ENCODE measurements at regions not wholly inside any gene's neighbourhood (a gene's known extent, or its start where the extent isn't known, plus 50 kb on each side); places are given as distances from the start of the nearest gene placed in this dataset.

GRCh38 chr4:179766938-179767337 is 2324.7 kb upstream of the AGA start:
- DNase-seq (ENCODE audit: low read depth), result no peak
- TF ChIP-seq CTCF (IDR thresholded peaks at IDR 0.05; ENCODE audit: low read length, missing control alignments), result no peak
- no peak overlapping the region for H3K4me3 ChIP-seq (replicated peaks; ENCODE audit: low read depth, low read length)

GRCh38 chr4:179768996-179769395 is 2326.8 kb upstream of the AGA start:
- no peak overlapping the region for H3K4me3 ChIP-seq (replicated peaks; ENCODE audit: low read depth, low read length)
- DNase-seq (ENCODE audit: low read depth), result no peak
- TF ChIP-seq CTCF (IDR thresholded peaks at IDR 0.05; ENCODE audit: low read length, missing control alignments), result no peak

- TF ChIP-seq CTCF (IDR thresholded peaks at IDR 0.05; ENCODE audit: low read length, missing control alignments), result no peak
- no peak for DNase-seq (ENCODE audit: low read depth)
- no peak overlapping the region for H3K4me3 ChIP-seq (replicated peaks; ENCODE audit: low read depth, low read length)
Measured at GRCh38 chr4:179797738-179798137, 2355.5 kb upstream of the AGA start.

GRCh38 chr4:179803857-179804256 is 2361.6 kb upstream of the AGA start:
- DNase-seq (ENCODE audit: low read depth), result no peak
- TF ChIP-seq CTCF (IDR thresholded peaks at IDR 0.05; ENCODE audit: low read length, missing control alignments), result no peak
- no peak overlapping the region for H3K4me3 ChIP-seq (replicated peaks; ENCODE audit: low read depth, low read length)

GRCh38 chr4:179804440-179804839 is 2362.2 kb upstream of the AGA start:
- no peak for TF ChIP-seq CTCF (IDR thresholded peaks at IDR 0.05; ENCODE audit: low read length, missing control alignments)
- DNase-seq (ENCODE audit: low read depth), result no peak
- no peak overlapping the region for H3K4me3 ChIP-seq (replicated peaks; ENCODE audit: low read depth, low read length)

GRCh38 chr4:179817317-179817716 is 2375.1 kb upstream of the AGA start:
- no peak overlapping the region for H3K4me3 ChIP-seq (replicated peaks; ENCODE audit: low read depth, low read length)
- no peak for DNase-seq (ENCODE audit: low read depth)
- no peak for TF ChIP-seq CTCF (IDR thresholded peaks at IDR 0.05; ENCODE audit: low read length, missing control alignments)

GRCh38 chr4:179823342-179823741 is 2381.1 kb upstream of the AGA start:
- no peak for DNase-seq (ENCODE audit: low read depth)
- H3K4me3 ChIP-seq (replicated peaks; ENCODE audit: low read depth, low read length), result no peak overlapping the region
- TF ChIP-seq CTCF (IDR thresholded peaks at IDR 0.05; ENCODE audit: low read length, missing control alignments), result no peak
